OCI-LY3 (cell line): ENCODE measurements at regions not wholly inside any gene's neighbourhood (a gene's known extent, or its start where the extent isn't known, plus 50 kb on each side); places are given as distances from the start of the nearest gene placed in this dataset.

Source experiments
- CTCF ChIP-seq: fragments of 200-600, 300-600 bp; sonication (generic); IDR thresholded peaks from 2 replicates; pipeline ENCODE4 v1.5.1; 2014; ENCODE audit warnings: antibody characterized with exemption, low read length, low read depth
- EZH2phosphoT487 ChIP-seq: fragments of 200-600 bp; shearing (Covaris generic); IDR thresholded peaks from 2 replicates; pipeline ENCODE4 v1.6.1; 2018; ENCODE audit warnings: antibody characterized with exemption, mixed run types, low read depth

GRCh38 chr10:85105614-85106255 is 777.3 kb downstream of the CCSER2 start:
- TF ChIP-seq CTCF (no peak), EZH2phosphoT487 (no peak)
